ENCODE measurements at regions not wholly inside any gene's neighbourhood (a gene's known extent, or its start where the extent isn't known, plus 50 kb on each side); places are given as distances from the start of the nearest gene placed in this dataset.

GRCh38 chr12:88994537-88994936 lies 357.8 kb downstream of the DUSP6 start:
- H3K4me1 Mint-ChIP-seq: no peaks in the 10 kb centered on the region

GRCh38 chr12:88993651-88994050 lies 358.6 kb downstream of the DUSP6 start:
- Mint-ChIP-seq H3K27me3 (peaks cover 13 to 14% of the 10 kb centered on the region in 2 donors), H3K36me3 (no peaks in the 10 kb centered on the region), H3K27ac (no peak overlapping the region), H3K9me3 (peaks cover 0 to 4% (median 0%) of the 10 kb centered on the region in 8 donors), H3K4me3 (no peak overlapping the region), H3K4me1 (no peaks in the 10 kb centered on the region)
- Histone ChIP-seq H3K27ac (ENCODE audit: low read depth, low read length) (no peak overlapping the region), H3K27me3 (ENCODE audit: insufficient read depth, low read length) (no peaks in the 10 kb centered on the region), H3K36me3 (ENCODE audit: insufficient read depth, low read length) (no peaks in the 10 kb centered on the region), H3K4me1 (ENCODE audit: insufficient read depth, low read length) (no peaks in the 10 kb centered on the region), H3K4me3 (ENCODE audit: low read length in 2 of 2) (no peak overlapping the region), H3K9me3 (ENCODE audit: control insufficient read depth in 1 of 2, low read length in 2 of 2) (no peaks in the 10 kb centered on the region)
- ChIA-PET CTCF (ENCODE audit: partially characterized antibody) (no interaction called here), POLR2A (ENCODE audit: partially characterized antibody) (no interaction called here)
- intact Hi-C loops (cut with micrococcal nuclease): no loop called here
- no peak for DNase-seq

More at GRCh38 chr12:88994537-88994936, 357.8 kb downstream of the DUSP6 start:
- ChIA-PET POLR2A (ENCODE audit: partially characterized antibody) (no interaction called here), CTCF (ENCODE audit: partially characterized antibody) (no interaction called here)
- Mint-ChIP-seq H3K27ac (no peak overlapping the region), H3K27me3 (peaks cover 14 to 16% of the 10 kb centered on the region in 2 donors), H3K9me3 (peaks cover 0 to 4% (median 0%) of the 10 kb centered on the region in 8 donors), H3K4me3 (no peak overlapping the region), H3K36me3 (no peaks in the 10 kb centered on the region)
- no peaks in the 10 kb centered on the region for H3K4me1 ChIP-seq (ENCODE audit: insufficient read depth, low read length)
- no peak overlapping the region for H3K27ac ChIP-seq (ENCODE audit: low read depth, low read length)
- no peaks in the 10 kb centered on the region for H3K36me3 ChIP-seq (ENCODE audit: insufficient read depth, low read length)
- H3K4me3 ChIP-seq (ENCODE audit: low read length in 2 of 2): no peak overlapping the region
- intact Hi-C loops (cut with micrococcal nuclease): no loop called here
- no peaks in the 10 kb centered on the region for H3K9me3 ChIP-seq (ENCODE audit: control insufficient read depth in 1 of 2, low read length in 2 of 2)
- H3K27me3 ChIP-seq (ENCODE audit: insufficient read depth, low read length): no peaks in the 10 kb centered on the region
- no peak for DNase-seq

GRCh38 chr12:88986056-88986455 lies 366.2 kb downstream of the DUSP6 start:
- DNase-seq: no peak
- intact Hi-C loops (cut with micrococcal nuclease): no loop called here
- Histone ChIP-seq H3K9me3 (ENCODE audit: control insufficient read depth in 1 of 2, low read length in 2 of 2) (no peaks in the 10 kb centered on the region), H3K27me3 (ENCODE audit: insufficient read depth, low read length) (no peaks in the 10 kb centered on the region), H3K27ac (ENCODE audit: low read depth, low read length) (no peak overlapping the region), H3K4me3 (ENCODE audit: low read length in 2 of 2) (no peak overlapping the region), H3K36me3 (ENCODE audit: insufficient read depth, low read length) (no peaks in the 10 kb centered on the region), H3K4me1 (ENCODE audit: insufficient read depth, low read length) (no peaks in the 10 kb centered on the region)
- Mint-ChIP-seq H3K4me1 (no peaks in the 10 kb centered on the region), H3K27me3 (peaks cover 8 to 11% of the 10 kb centered on the region in 2 donors), H3K27ac (no peak overlapping the region), H3K36me3 (no peaks in the 10 kb centered on the region), H3K9me3 (no peaks in the 10 kb centered on the region), H3K4me3 (no peak overlapping the region)
- POLR2A ChIA-PET (ENCODE audit: partially characterized antibody): no interaction called here
- CTCF ChIA-PET (ENCODE audit: partially characterized antibody): no interaction called here

- CTCF ChIA-PET (ENCODE audit: partially characterized antibody): no interaction called here
- intact Hi-C loops (cut with micrococcal nuclease): no loop called here
Observed at GRCh38 chr12:88985631-88986030, 366.7 kb downstream of the DUSP6 start.

GRCh38 chr12:88985011-88985410 lies 367.3 kb downstream of the DUSP6 start:
- intact Hi-C loops (cut with micrococcal nuclease): no loop called here
- H3K27me3 Mint-ChIP-seq: peaks cover 4 to 16% of the 10 kb centered on the region in 2 donors
- H3K27ac Mint-ChIP-seq: no peak overlapping the region
- H3K27ac ChIP-seq (ENCODE audit: low read depth, low read length): no peak overlapping the region
- H3K4me3 ChIP-seq (ENCODE audit: low read length in 2 of 2): no peak overlapping the region
- no peaks in the 10 kb centered on the region for H3K4me1 Mint-ChIP-seq
- no peaks in the 10 kb centered on the region for H3K9me3 ChIP-seq (ENCODE audit: control insufficient read depth in 1 of 2, low read length in 2 of 2)
- no peaks in the 10 kb centered on the region for H3K4me1 ChIP-seq (ENCODE audit: insufficient read depth, low read length)
- H3K4me3 Mint-ChIP-seq: no peak overlapping the region
- POLR2A ChIA-PET (ENCODE audit: partially characterized antibody): no interaction called here
- H3K9me3 Mint-ChIP-seq: peaks cover 0 to under 1% (median 0%) of the 10 kb centered on the region in 8 donors
- no peaks in the 10 kb centered on the region for H3K36me3 ChIP-seq (ENCODE audit: insufficient read depth, low read length)
- no peak for DNase-seq
- CTCF ChIA-PET (ENCODE audit: partially characterized antibody): no interaction called here
- H3K27me3 ChIP-seq (ENCODE audit: insufficient read depth, low read length): peaks cover 4% of the 10 kb centered on the region
- H3K36me3 Mint-ChIP-seq: no peaks in the 10 kb centered on the region

More at GRCh38 chr12:88985631-88986030, 366.7 kb downstream of the DUSP6 start:
- Histone ChIP-seq H3K27me3 (ENCODE audit: insufficient read depth, low read length) (no peaks in the 10 kb centered on the region), H3K4me1 (ENCODE audit: insufficient read depth, low read length) (no peaks in the 10 kb centered on the region), H3K4me3 (ENCODE audit: low read length in 2 of 2) (no peak overlapping the region), H3K36me3 (ENCODE audit: insufficient read depth, low read length) (no peaks in the 10 kb centered on the region), H3K9me3 (ENCODE audit: control insufficient read depth in 1 of 2, low read length in 2 of 2) (no peaks in the 10 kb centered on the region), H3K27ac (ENCODE audit: low read depth, low read length) (no peak overlapping the region)
- DNase-seq: no peak
- Mint-ChIP-seq H3K36me3 (no peaks in the 10 kb centered on the region), H3K4me3 (no peak overlapping the region), H3K9me3 (no peaks in the 10 kb centered on the region), H3K27me3 (peaks cover 6 to 11% of the 10 kb centered on the region in 2 donors), H3K27ac (no peak overlapping the region), H3K4me1 (no peaks in the 10 kb centered on the region)
- POLR2A ChIA-PET (ENCODE audit: partially characterized antibody): no interaction called here

- Histone ChIP-seq H3K4me3 (ENCODE audit: low read length in 2 of 2) (no peak overlapping the region), H3K9me3 (ENCODE audit: control insufficient read depth in 1 of 2, low read length in 2 of 2) (no peaks in the 10 kb centered on the region), H3K27me3 (ENCODE audit: insufficient read depth, low read length) (peaks cover 6% of the 10 kb centered on the region), H3K27ac (ENCODE audit: low read depth, low read length) (no peak overlapping the region), H3K36me3 (ENCODE audit: insufficient read depth, low read length) (no peaks in the 10 kb centered on the region), H3K4me1 (ENCODE audit: insufficient read depth, low read length) (no peaks in the 10 kb centered on the region)
- peaks cover 0 to 1% (median 0%) of the 10 kb centered on the region in 8 donors for H3K9me3 Mint-ChIP-seq
- H3K27me3 Mint-ChIP-seq: peaks cover 6 to 23% of the 10 kb centered on the region in 2 donors
- no peaks in the 10 kb centered on the region for H3K4me1 Mint-ChIP-seq
- H3K36me3 Mint-ChIP-seq: no peaks in the 10 kb centered on the region
- no peak overlapping the region for H3K27ac Mint-ChIP-seq
- no peak for DNase-seq
- ChIA-PET POLR2A (ENCODE audit: partially characterized antibody) (no interaction called here), CTCF (ENCODE audit: partially characterized antibody) (interaction anchor here (1.4 kb wide), 1 partner anchor 37 kb away, joined by 3 read pairs; no protein-coding TSS in a partner anchor)
- no peak overlapping the region for H3K4me3 Mint-ChIP-seq
- intact Hi-C loops (cut with micrococcal nuclease): no loop called here
Observed at GRCh38 chr12:88982694-88983093, 369.6 kb downstream of the DUSP6 start.

GRCh38 chr12:88977115-88977514 lies 375.2 kb downstream of the DUSP6 start:
- H3K27ac Mint-ChIP-seq: no peak overlapping the region
- no peaks in the 10 kb centered on the region for H3K36me3 Mint-ChIP-seq
- Histone ChIP-seq H3K4me3 (ENCODE audit: low read length in 2 of 2) (no peak overlapping the region), H3K27ac (ENCODE audit: low read depth, low read length) (no peak overlapping the region), H3K36me3 (ENCODE audit: insufficient read depth, low read length) (no peaks in the 10 kb centered on the region), H3K4me1 (ENCODE audit: insufficient read depth, low read length) (no peaks in the 10 kb centered on the region), H3K27me3 (ENCODE audit: insufficient read depth, low read length) (peaks cover 6% of the 10 kb centered on the region), H3K9me3 (ENCODE audit: control insufficient read depth in 1 of 2, low read length in 2 of 2) (no peaks in the 10 kb centered on the region)
- DNase-seq: no peak
- no peak overlapping the region for H3K4me3 Mint-ChIP-seq
- H3K4me1 Mint-ChIP-seq: no peaks in the 10 kb centered on the region
- peaks cover 7 to 17% of the 10 kb centered on the region in 2 donors for H3K27me3 Mint-ChIP-seq
- POLR2A ChIA-PET (ENCODE audit: partially characterized antibody): no interaction called here
- intact Hi-C loops (cut with micrococcal nuclease): no loop called here
- CTCF ChIA-PET (ENCODE audit: partially characterized antibody): no interaction called here
- H3K9me3 Mint-ChIP-seq: peaks cover 0 to 1% (median 0%) of the 10 kb centered on the region in 8 donors

- DNase-seq: no peak
- POLR2A ChIA-PET (ENCODE audit: partially characterized antibody): no interaction called here
- Histone ChIP-seq H3K36me3 (ENCODE audit: insufficient read depth, low read length) (no peaks in the 10 kb centered on the region), H3K4me3 (ENCODE audit: low read length in 2 of 2) (no peak overlapping the region), H3K4me1 (ENCODE audit: insufficient read depth, low read length) (no peaks in the 10 kb centered on the region), H3K27ac (ENCODE audit: low read depth, low read length) (no peak overlapping the region), H3K27me3 (ENCODE audit: insufficient read depth, low read length) (peaks cover 5% of the 10 kb centered on the region), H3K9me3 (ENCODE audit: control insufficient read depth in 1 of 2, low read length in 2 of 2) (no peaks in the 10 kb centered on the region)
- CTCF ChIA-PET (ENCODE audit: partially characterized antibody): no interaction called here
- intact Hi-C loops (cut with micrococcal nuclease): no loop called here
- H3K27ac Mint-ChIP-seq: no peak overlapping the region
- H3K4me1 Mint-ChIP-seq: no peaks in the 10 kb centered on the region
- H3K27me3 Mint-ChIP-seq: peaks cover 5 to 11% of the 10 kb centered on the region in 2 donors
- H3K9me3 Mint-ChIP-seq: no peaks in the 10 kb centered on the region
- H3K4me3 Mint-ChIP-seq: no peak overlapping the region
- H3K36me3 Mint-ChIP-seq: no peaks in the 10 kb centered on the region
Observed at GRCh38 chr12:88973998-88974397, 378.3 kb downstream of the DUSP6 start.

Measured in CD4-positive, alpha-beta memory T cell (primary cell).